Endothelial cell of umbilical vein (primary cell): ENCODE measurements at regions not wholly inside any gene's neighbourhood (a gene's known extent, or its start where the extent isn't known, plus 50 kb on each side); places are given as distances from the start of the nearest gene placed in this dataset.

Experiments used
- BruUV-seq: library from RNA; stranded (reverse); fragments of 400-500 nt; replicated peaks from 2 replicates; lab custom pipeline; 2021; lab: Mats Ljungman, UMichigan
- CTCF ChIA-PET: fragments of 300-600, 350-600 bp; sonication (Branson Sonifier 250); formaldehyde crosslinking; loops from one replicate; lab custom pipeline; 2021; ENCODE audit warnings: antibody characterized with exemption, inconsistent platforms; lab: Charles Lee
- POLR2A ChIA-PET: fragments of 300-600, 350-600 bp; sonication (Branson Sonifier 250); formaldehyde crosslinking; loops from one replicate; lab custom pipeline; 2021; ENCODE audit warnings: antibody characterized with exemption, inconsistent platforms; lab: Charles Lee
- DNase-seq: peaks from one replicate; pipeline ENCODE4 v3.0.0-alpha.2; 2011; ENCODE audit warnings: low read depth, low spot score
- FAIRE-seq: peaks from 2 replicates; lab custom pipeline; 2011; peaks lifted over from hg19 to GRCh38; lab: Jason Lieb, UNC
- H2AFZ ChIP-seq: 2 replicates; pipeline ENCODE4 v1.6.0; 2012; ENCODE audit warnings: low read depth, low read length, control low read depth, inconsistent platforms
- H3K27ac ChIP-seq: 2 replicates; pipeline ENCODE4 v1.5.1; 2011; ENCODE audit warnings: low read depth, mild to moderate bottlenecking, control low read depth, low read length, moderate library complexity; ENCODE audit not compliant: insufficient read depth
- H3K27me3 ChIP-seq, 2 experiments: 2 replicates each; pipeline versions ENCODE4 v1.6.0 to v1.6.1; 2011; ENCODE audit warnings: low read length in 2 of 2, mixed read lengths in 1 of 2; ENCODE audit not compliant: control insufficient read depth in 2 of 2, insufficient read depth in 2 of 2
- H3K36me3 ChIP-seq, 2 experiments: 2 replicates in 1 of 2; 3 replicates in 1 of 2; pipeline ENCODE4 v1.5.1; 2011; ENCODE audit warnings: low read length in 2 of 2, mild to moderate bottlenecking in 1 of 2, moderate library complexity in 1 of 2; ENCODE audit not compliant: control insufficient read depth in 2 of 2, insufficient read depth in 2 of 2; ENCODE audit errors: extremely low read depth in 1 of 2
- H3K4me1 ChIP-seq: 3 replicates; pipeline ENCODE4 v1.5.1; 2011; ENCODE audit warnings: mild to moderate bottlenecking, low read length; ENCODE audit not compliant: control insufficient read depth, insufficient read depth; ENCODE audit errors: extremely low read depth
- H3K4me2 ChIP-seq: 2 replicates; pipeline ENCODE4 v1.6.1; 2011; ENCODE audit warnings: low read length, control low read depth, mixed read lengths; ENCODE audit not compliant: insufficient read depth
- H3K4me3 ChIP-seq, 3 experiments: fragments of 200-600 bp in 1 of 3; sonication (generic), shearing (Covaris generic) in 1 of 3; replicated peaks in 1 of 3; 2 replicates each; pipeline ENCODE4 v1.5.1; 2011 to 2016; ENCODE audit warnings: control low read depth in 3 of 3, low read length in 3 of 3, mild to moderate bottlenecking in 2 of 3, inconsistent platforms in 1 of 3, low read depth in 1 of 3, moderate library complexity in 1 of 3; ENCODE audit not compliant: insufficient read depth in 1 of 3
- H3K79me2 ChIP-seq: 2 replicates; pipeline ENCODE4 v1.6.0; 2012; ENCODE audit warnings: low read length, inconsistent platforms; ENCODE audit not compliant: control insufficient read depth, insufficient read depth
- H3K9ac ChIP-seq: replicated peaks from 2 replicates; pipeline ENCODE3; 2011; ENCODE audit warnings: low read length, control low read depth; ENCODE audit not compliant: insufficient read depth; ENCODE audit errors: extremely low read depth
- H3K9me1 ChIP-seq: replicated peaks from 3 replicates; pipeline ENCODE4 v1.6.0; 2011; ENCODE audit warnings: mild to moderate bottlenecking, low read length; ENCODE audit not compliant: control insufficient read depth, insufficient read depth; ENCODE audit errors: extremely low read depth
- H3K9me3 ChIP-seq: replicated peaks from 2 replicates; pipeline ENCODE4 v1.5.1; 2012; ENCODE audit warnings: low read length, inconsistent platforms; ENCODE audit not compliant: control insufficient read depth, insufficient read depth
- H4K20me1 ChIP-seq: replicated peaks from 2 replicates; pipeline ENCODE3; 2011; ENCODE audit warnings: mild to moderate bottlenecking, low read length; ENCODE audit not compliant: control insufficient read depth, insufficient read depth; ENCODE audit errors: extremely low read depth
- CTCF ChIP-seq, 2 donors: IDR thresholded peaks; 1 replicate in 1 of 2; 2 replicates in 1 of 2; pipeline ENCODE4 v1.5.1; 2011; ENCODE audit warnings: low read length in 2 of 2, mild to moderate bottlenecking in 2 of 2, moderate library complexity in 2 of 2, control low read depth in 1 of 2, inconsistent platforms in 1 of 2, low read depth in 1 of 2; ENCODE audit not compliant: insufficient read depth in 1 of 2; ENCODE audit errors: extremely low read depth in 1 of 2
- EZH2 ChIP-seq: IDR thresholded peaks from 2 replicates; pipeline ENCODE4 v1.6.1; 2012; ENCODE audit warnings: borderline replicate concordance, low read depth, mild to moderate bottlenecking, moderate library complexity, low read length, inconsistent platforms; ENCODE audit not compliant: severe bottlenecking
- FOS ChIP-seq: IDR thresholded peaks from 2 replicates; pipeline ENCODE4 v1.6.1; 2011; ENCODE audit warnings: mild to moderate bottlenecking, low read length, moderate library complexity, borderline replicate concordance; ENCODE audit not compliant: insufficient read depth
- GATA2 ChIP-seq: IDR thresholded peaks from 2 replicates; pipeline ENCODE4 v1.7.0; 2011; ENCODE audit warnings: low read depth, mild to moderate bottlenecking, moderate library complexity, mixed read lengths, low read length; ENCODE audit not compliant: insufficient read length, insufficient read depth
- JUN ChIP-seq: IDR thresholded peaks from 2 replicates; pipeline ENCODE4 v1.6.1; 2011; ENCODE audit warnings: borderline replicate concordance, low read depth; ENCODE audit not compliant: insufficient read length, insufficient read depth
- MAX ChIP-seq: IDR thresholded peaks from 2 replicates; pipeline ENCODE4 v1.6.1; 2011; ENCODE audit not compliant: insufficient read depth, insufficient read length
- MYC ChIP-seq: IDR thresholded peaks from one replicate; pipeline ENCODE4 v1.6.1; 2011; ENCODE audit warnings: mild to moderate bottlenecking, low read depth, low read length
- POLR2AphosphoS5 ChIP-seq: IDR thresholded peaks from 2 replicates; pipeline ENCODE4 v1.6.1; 2012; ENCODE audit warnings: low read depth, mild to moderate bottlenecking, control low read depth, low read length, moderate library complexity; ENCODE audit not compliant: insufficient read depth
- dilution Hi-C: fragments of 300-500 bp; cut with MboI; formaldehyde crosslinking; loops from one replicate; pipeline ENCODE4 v1.15.0; 2019; ENCODE audit warnings: low sequenced_read_pairs; ENCODE audit not compliant: extremely low pct_ligation_motif_present
- intact Hi-C: fragments of 100-400 bp; cut with micrococcal nuclease; formaldehyde crosslinking; loops from one replicate; pipeline ENCODE4 v1.10.0; 2022

- ChIA-PET POLR2A (interaction anchor here (1.2 to 1.3 kb wide), 2 partner anchors 221 to 224 kb away, joined by 3 to 5 read pairs; partner anchors contain the start of gene ZBTB18), CTCF (interaction anchor here (0.7 to 3.1 kb wide), 15 partner anchors 45 to 928 kb away, joined by 3 to 37 read pairs (median 4); partner anchors contain the start of gene ZBTB18)
- Histone ChIP-seq H3K4me3 (no peak overlapping the region), H3K79me2 (no peaks in the 10 kb centered on the region), H3K36me3 (no peaks in the 10 kb centered on the region), H3K4me1 (peaks cover 21% of the 10 kb centered on the region), H3K4me2 (no peak overlapping the region), H3K9ac (no peak overlapping the region), H4K20me1 (no peaks in the 10 kb centered on the region), H3K9me1 (no peaks in the 10 kb centered on the region), H3K27me3 (no peaks in the 10 kb centered on the region), H3K9me3 (no peaks in the 10 kb centered on the region), H3K27ac (peak overlapping the region; percentile 58), H2AFZ (no peak overlapping the region)
- TF ChIP-seq JUN: no peak
- FAIRE-seq (peak; percentile 52), DNase-seq (no peak)
- intact Hi-C loops (loop anchor here (2.0 to 5.0 kb wide), 5 partner anchors 51 to 799 kb away; no protein-coding TSS in a partner anchor), dilution Hi-C loops (no loop called here)
- BruUV-seq: no TSS peak
Measured at GRCh38 chr1:244271691-244272308, 179.9 kb downstream of the ADSS2 start.

- Histone ChIP-seq H3K4me2 (no peak overlapping the region), H3K9me1 (no peaks in the 10 kb centered on the region), H3K79me2 (no peaks in the 10 kb centered on the region), H3K9ac (no peak overlapping the region), H3K4me1 (peaks cover 21% of the 10 kb centered on the region), H2AFZ (peak overlapping the region; percentile 19), H3K27me3 (no peaks in the 10 kb centered on the region), H3K4me3 (no peak overlapping the region), H4K20me1 (no peaks in the 10 kb centered on the region), H3K9me3 (no peaks in the 10 kb centered on the region), H3K27ac (peak overlapping the region; percentile 58), H3K36me3 (no peaks in the 10 kb centered on the region)
- TF ChIP-seq JUN: peak; percentile 3
- no peak for TF ChIP-seq FOS
- TF ChIP-seq GATA2: peak; percentile 19
- no peak for TF ChIP-seq EZH2
- TF ChIP-seq CTCF (IDR thresholded peaks at IDR 0.05; ENCODE audit: extremely low read depth in 1 of 2, insufficient read depth in 1 of 2, low read depth in 1 of 2, low read length in 2 of 2): peak; percentile 77 to 97
- TF ChIP-seq POLR2AphosphoS5: peak; percentile 9
- peak; percentile 91 for TF ChIP-seq MAX
- TF ChIP-seq MYC: no peak
- DNase-seq (peak; percentile 95), FAIRE-seq (peak; percentile 98)
- dilution Hi-C loops: no loop called here
- intact Hi-C loops: loop anchor here (1.0 to 5.0 kb wide), 17 partner anchors 27 to 928 kb away; partner anchors contain the start of gene ADSS2
- BruUV-seq: no TSS peak
- CTCF ChIA-PET: interaction anchor here (0.6 to 3.1 kb wide), 30 partner anchors 26 to 929 kb away, joined by 3 to 37 read pairs (median 4); partner anchors contain the start of gene ZBTB18
- POLR2A ChIA-PET: interaction anchor here (0.7 to 1.3 kb wide), 3 partner anchors 204 to 225 kb away, joined by 3 to 5 read pairs (median 3); partner anchors contain the start of gene ZBTB18
Measured at GRCh38 chr1:244272471-244273261, 179.0 kb downstream of the ADSS2 start.
